Stomach (tissue), 4 donors: ENCODE measurements at regions not wholly inside any gene's neighbourhood (a gene's known extent, or its start where the extent isn't known, plus 50 kb on each side); places are given as distances from the start of the nearest gene placed in this dataset.

Source experiments
- CTCF ChIP-seq, 7 experiments: fragments of 450-650 bp in 4 of 7; fragments of 200-600 bp in 3 of 7; sonication (generic) in 3 of 7; IDR thresholded peaks; one replicate each; pipeline ENCODE4 v1.5.1; 2016 to 2019; ENCODE audit warnings: antibody characterized with exemption in 7 of 7, control low read depth in 2 of 7, mild to moderate bottlenecking in 1 of 7
- EP300 ChIP-seq: sonication (generic); formaldehyde crosslinking; IDR thresholded peaks from one replicate; pipeline ENCODE4 v1.6.1; 2017; ENCODE audit warnings: antibody characterized with exemption
- POLR2A ChIP-seq, 4 donors: fragments of 450-650 bp; IDR thresholded peaks; one replicate each; pipeline ENCODE4 v1.6.1; 2016; ENCODE audit warnings: antibody characterized with exemption in 4 of 4, control low read depth in 2 of 4, mild to moderate bottlenecking in 1 of 4, moderate library complexity in 1 of 4

DNA sequence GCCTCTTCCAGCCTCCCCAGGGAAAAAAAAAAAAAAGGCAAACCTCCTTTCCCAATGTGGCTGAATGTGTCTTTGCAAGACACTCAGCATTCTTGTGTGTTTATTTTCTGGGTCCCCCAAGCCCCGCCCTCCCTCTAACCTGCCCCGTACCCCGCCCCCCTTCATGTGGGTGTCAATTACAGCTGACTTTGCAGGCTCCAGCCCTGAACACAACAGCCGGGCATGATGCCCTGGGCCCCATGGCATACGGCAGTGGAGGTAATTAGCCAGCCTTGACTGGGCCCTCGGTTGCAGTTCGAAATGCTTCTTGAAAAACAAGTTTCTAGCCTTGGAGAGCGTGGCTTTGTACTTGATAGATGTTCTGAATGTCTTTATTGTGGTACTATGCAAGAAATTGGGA is 354.7 kb upstream of the RBFOX1 start:
- TF ChIP-seq CTCF (IDR thresholded peaks at IDR 0.05) = no peak
- TF ChIP-seq EP300 = no peak
- TF ChIP-seq POLR2A (IDR thresholded peaks at IDR 0.05) = no peak
